Activated T-cell treated with anti-CD3 and anti-CD28 coated beads, Interleukin-2, amount 50 U/mL, for 48 hours (primary cell): ENCODE measurements at regions not wholly inside any gene's neighbourhood (a gene's known extent, or its start where the extent isn't known, plus 50 kb on each side); places are given as distances from the start of the nearest gene placed in this dataset.
"Not testable (repeated sequence)": the region's sequence is repeated elsewhere in the genome, so short reads cannot be mapped to it uniquely, and the experiment has no call there.

Experiments
- DNase-seq, 2 experiments: peaks; one replicate each; pipeline ENCODE4 v3.0.0-alpha.2; 2020

GRCh38 chr17:63295839-63296590 is 150.1 kb downstream of the CYB561 start:
- DNase-seq, result no peak

GRCh38 chr17:63298916-63299315 is 147.2 kb downstream of the CYB561 start:
- DNase-seq, result not testable (repeated sequence)

GRCh38 chr17:63304704-63305261 is 141.3 kb downstream of the CYB561 start:
- no peak for DNase-seq

- no peak for DNase-seq
Observed at GRCh38 chr17:63305857-63306256, 140.2 kb downstream of the CYB561 start.

- DNase-seq, result no peak
Observed at GRCh38 chr17:63306855-63307254, 139.3 kb downstream of the CYB561 start.

GRCh38 chr17:63308272-63308671 is 137.8 kb downstream of the CYB561 start:
- DNase-seq, result no peak

GRCh38 chr17:63309021-63309420 is 137.1 kb downstream of the CYB561 start:
- no peak for DNase-seq

- DNase-seq, result no peak
Observed at GRCh38 chr17:63311416-63311937, 134.6 kb downstream of the CYB561 start.

GRCh38 chr17:63314761-63315160 is 131.3 kb downstream of the CYB561 start:
- DNase-seq, result no peak

- no peak for DNase-seq
Observed at GRCh38 chr17:63316100-63316499, 130.0 kb downstream of the CYB561 start.

- DNase-seq, result no peak
Observed at GRCh38 chr17:63317166-63317840, 128.8 kb downstream of the CYB561 start.

GRCh38 chr17:63325808-63326207 is 120.3 kb downstream of the CYB561 start:
- no peak for DNase-seq

GRCh38 chr17:63329876-63330275 is 116.2 kb downstream of the CYB561 start:
- no peak for DNase-seq

GRCh38 chr17:63331301-63332061 is 114.6 kb downstream of the CYB561 start:
- no peak for DNase-seq

GRCh38 chr17:63332286-63332685 is 113.8 kb downstream of the CYB561 start:
- DNase-seq, result no peak

GRCh38 chr17:63333869-63334268 is 112.2 kb downstream of the CYB561 start:
- DNase-seq, result no peak

- DNase-seq, result no peak
Observed at GRCh38 chr17:63335831-63336230, 110.3 kb downstream of the CYB561 start.

- DNase-seq, result no peak
Observed at GRCh38 chr17:63337579-63337978, 108.5 kb downstream of the CYB561 start.

GRCh38 chr17:63338272-63338671 is 107.8 kb downstream of the CYB561 start:
- no peak for DNase-seq

GRCh38 chr17:63341276-63341675 is 104.8 kb downstream of the CYB561 start:
- DNase-seq, result no peak

- no peak for DNase-seq
Observed at GRCh38 chr17:63344383-63344782, 101.7 kb downstream of the CYB561 start.

- no peak for DNase-seq
Observed at GRCh38 chr17:63345611-63346010, 100.5 kb downstream of the CYB561 start.

GRCh38 chr17:63347475-63347874 is 98.6 kb downstream of the CYB561 start:
- no peak for DNase-seq
